Tibial nerve (tissue), 4 donors: ENCODE measurements at regions not wholly inside any gene's neighbourhood (a gene's known extent, or its start where the extent isn't known, plus 50 kb on each side); places are given as distances from the start of the nearest gene placed in this dataset.

Source experiments
- DNase-seq, 2 donors: peaks; one replicate each; pipeline ENCODE4 v3.0.0-alpha.2; 2019; ENCODE audit warnings: low spot score in 2 of 2
- H3K27ac ChIP-seq, 4 donors: fragments of 200-600 bp; sonication (generic) in 3 of 4; one replicate each; pipeline ENCODE4 v1.5.1; 2017 to 2019; ENCODE audit warnings: mild to moderate bottlenecking in 1 of 4
- H3K27me3 ChIP-seq, 2 donors: fragments of 200-600 bp; sonication (generic) in 1 of 2; one replicate each; pipeline versions ENCODE4 v1.5.1 to v1.6.0; 2017 to 2019
- H3K36me3 ChIP-seq, 3 donors: fragments of 200-600 bp; sonication (generic); one replicate each; pipeline ENCODE4 v1.5.1; 2018 to 2019
- H3K4me1 ChIP-seq, 4 donors: fragments of 200-600 bp; sonication (generic) in 3 of 4; one replicate each; pipeline ENCODE4 v1.5.1; 2017 to 2019
- H3K4me3 ChIP-seq, 4 donors: fragments of 200-600 bp; sonication (generic) in 3 of 4; one replicate each; pipeline ENCODE4 v1.5.1; 2017 to 2019; ENCODE audit warnings: mild to moderate bottlenecking in 1 of 4, moderate library complexity in 1 of 4
- H3K9me3 ChIP-seq, 4 donors: fragments of 200-600 bp; sonication (generic) in 3 of 4; one replicate each; pipeline ENCODE4 v1.5.1; 2017 to 2019
- CTCF ChIP-seq, 5 experiments: fragments of 200-600 bp in 3 of 5; fragments of 450-650 bp in 2 of 5; sonication (generic) in 3 of 5; IDR thresholded peaks; one replicate each; pipeline ENCODE4 v1.5.1; 2016 to 2019; ENCODE audit warnings: antibody characterized with exemption in 5 of 5, mild to moderate bottlenecking in 3 of 5, moderate library complexity in 2 of 5
- EP300 ChIP-seq, 2 donors: sonication (generic); formaldehyde crosslinking; IDR thresholded peaks; one replicate each; pipeline ENCODE4 v1.6.1; 2017; ENCODE audit warnings: antibody characterized with exemption in 2 of 2, mild to moderate bottlenecking in 1 of 2
- POLR2A ChIP-seq, 2 donors: fragments of 450-650 bp; IDR thresholded peaks; one replicate each; pipeline ENCODE4 v1.6.1; 2017; ENCODE audit warnings: antibody characterized with exemption in 2 of 2, mild to moderate bottlenecking in 2 of 2, moderate library complexity in 2 of 2
- WGBS, 2 donors: methylation state at CpG; one replicate each; pipeline ENCODE4 v1.1.5; 2018; 5-methylcytosine and 5-hydroxymethylcytosine counted together

GRCh38 chr15:94815110-94815731 is 583.9 kb downstream of the MCTP2 start:
- TF ChIP-seq POLR2A (IDR thresholded peaks at IDR 0.05) (no peak), EP300 (IDR thresholded peaks at IDR 0.05) (no peak), CTCF (IDR thresholded peaks at IDR 0.05) (no peak)
- DNase-seq: no peak
- 82 to 87% methylated on average over 4 of the region's 4 CpGs for WGBS, 2 donors
- Histone ChIP-seq H3K27ac (no peak overlapping the region), H3K9me3 (no peaks in the 10 kb centered on the region), H3K4me1 (no peaks in the 10 kb centered on the region), H3K27me3 (no peaks in the 10 kb centered on the region), H3K36me3 (no peaks in the 10 kb centered on the region), H3K4me3 (no peak overlapping the region)

GRCh38 chr15:94815914-94816313 is 584.6 kb downstream of the MCTP2 start:
- no peaks in the 10 kb centered on the region for H3K4me1 ChIP-seq
- H3K27ac ChIP-seq: no peak overlapping the region
- no peak overlapping the region for H3K4me3 ChIP-seq
- no peaks in the 10 kb centered on the region for H3K36me3 ChIP-seq
- WGBS, 2 donors: 73 to 85% methylated on average over 5 of the region's 5 CpGs
- no peaks in the 10 kb centered on the region for H3K9me3 ChIP-seq
- TF ChIP-seq CTCF (IDR thresholded peaks at IDR 0.05) (no peak), POLR2A (IDR thresholded peaks at IDR 0.05) (no peak), EP300 (IDR thresholded peaks at IDR 0.05) (no peak)
- no peak for DNase-seq
- no peaks in the 10 kb centered on the region for H3K27me3 ChIP-seq

- WGBS, 2 donors: 88 to 91% methylated on average over 15 of the region's 15 CpGs
- no peak overlapping the region for H3K4me3 ChIP-seq
- DNase-seq: no peak
- peaks cover 0 to 8% (median 0%) of the 10 kb centered on the region in 4 donors for H3K9me3 ChIP-seq
- no peaks in the 10 kb centered on the region for H3K27me3 ChIP-seq
- no peaks in the 10 kb centered on the region for H3K36me3 ChIP-seq
- no peak for TF ChIP-seq EP300 (IDR thresholded peaks at IDR 0.05)
- no peak for TF ChIP-seq POLR2A (IDR thresholded peaks at IDR 0.05)
- no peak for TF ChIP-seq CTCF (IDR thresholded peaks at IDR 0.05)
- H3K27ac ChIP-seq: no peak overlapping the region
- H3K4me1 ChIP-seq: no peaks in the 10 kb centered on the region
Measured at GRCh38 chr15:94829887-94830884, 598.8 kb downstream of the MCTP2 start.

GRCh38 chr15:94834000-94834399 is 602.6 kb downstream of the MCTP2 start:
- H3K36me3 ChIP-seq: no peaks in the 10 kb centered on the region
- no peak for TF ChIP-seq POLR2A (IDR thresholded peaks at IDR 0.05)
- no peak for TF ChIP-seq CTCF (IDR thresholded peaks at IDR 0.05)
- no peak for TF ChIP-seq EP300 (IDR thresholded peaks at IDR 0.05)
- no peak overlapping the region for H3K4me3 ChIP-seq
- WGBS, 2 donors: 66 to 76% methylated on average over 3 of the region's 3 CpGs
- peaks cover 0 to 8% (median 0%) of the 10 kb centered on the region in 4 donors for H3K9me3 ChIP-seq
- no peaks in the 10 kb centered on the region for H3K4me1 ChIP-seq
- no peak for DNase-seq
- no peak overlapping the region for H3K27ac ChIP-seq
- H3K27me3 ChIP-seq: no peaks in the 10 kb centered on the region

- 76 to 82% methylated on average over 1 of the region's 1 CpG for WGBS, 2 donors
- Histone ChIP-seq H3K36me3 (no peaks in the 10 kb centered on the region), H3K4me3 (no peak overlapping the region), H3K27me3 (no peaks in the 10 kb centered on the region), H3K4me1 (peaks cover 0 to under 1% (median 0%) of the 10 kb centered on the region in 4 donors), H3K9me3 (peaks cover 0 to 8% (median 0%) of the 10 kb centered on the region in 4 donors), H3K27ac (no peak overlapping the region)
- no peak for DNase-seq
- no peak for TF ChIP-seq POLR2A (IDR thresholded peaks at IDR 0.05)
- TF ChIP-seq CTCF (IDR thresholded peaks at IDR 0.05): no peak
- TF ChIP-seq EP300 (IDR thresholded peaks at IDR 0.05): no peak
Measured at GRCh38 chr15:94834494-94834893, 603.1 kb downstream of the MCTP2 start.
